ENCODE measurements at regions not wholly inside any gene's neighbourhood (a gene's known extent, or its start where the extent isn't known, plus 50 kb on each side); places are given as distances from the start of the nearest gene placed in this dataset.

DNA sequence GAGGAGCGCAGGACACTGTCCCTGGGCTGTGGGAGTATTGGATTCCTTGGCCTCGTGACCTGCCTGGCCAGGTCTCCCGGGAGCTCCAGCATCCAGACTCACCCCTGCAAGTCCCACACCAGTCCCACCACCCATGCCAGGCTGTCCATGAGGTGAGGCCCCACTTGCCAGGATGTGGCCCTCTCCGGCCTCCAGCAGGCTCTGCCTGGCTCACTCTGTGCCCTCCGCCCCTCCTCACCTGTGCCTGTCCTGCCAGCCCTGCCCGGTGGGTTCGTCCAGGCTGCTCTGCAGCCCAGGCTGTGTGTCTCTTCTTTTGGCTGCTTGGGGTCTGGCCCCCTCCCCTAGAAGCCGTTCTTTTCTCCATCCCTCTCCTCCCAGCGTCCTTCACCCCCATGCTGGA lies 436.8 kb upstream of the MYT1L start:
- H3K4me2 ChIP-seq: no peak overlapping the region
- no peaks in the 10 kb centered on the region for H3K9me2 ChIP-seq (ENCODE audit: insufficient read depth)
- no peak overlapping the region for H2AFZ ChIP-seq
- TF ChIP-seq, protein P1, sequence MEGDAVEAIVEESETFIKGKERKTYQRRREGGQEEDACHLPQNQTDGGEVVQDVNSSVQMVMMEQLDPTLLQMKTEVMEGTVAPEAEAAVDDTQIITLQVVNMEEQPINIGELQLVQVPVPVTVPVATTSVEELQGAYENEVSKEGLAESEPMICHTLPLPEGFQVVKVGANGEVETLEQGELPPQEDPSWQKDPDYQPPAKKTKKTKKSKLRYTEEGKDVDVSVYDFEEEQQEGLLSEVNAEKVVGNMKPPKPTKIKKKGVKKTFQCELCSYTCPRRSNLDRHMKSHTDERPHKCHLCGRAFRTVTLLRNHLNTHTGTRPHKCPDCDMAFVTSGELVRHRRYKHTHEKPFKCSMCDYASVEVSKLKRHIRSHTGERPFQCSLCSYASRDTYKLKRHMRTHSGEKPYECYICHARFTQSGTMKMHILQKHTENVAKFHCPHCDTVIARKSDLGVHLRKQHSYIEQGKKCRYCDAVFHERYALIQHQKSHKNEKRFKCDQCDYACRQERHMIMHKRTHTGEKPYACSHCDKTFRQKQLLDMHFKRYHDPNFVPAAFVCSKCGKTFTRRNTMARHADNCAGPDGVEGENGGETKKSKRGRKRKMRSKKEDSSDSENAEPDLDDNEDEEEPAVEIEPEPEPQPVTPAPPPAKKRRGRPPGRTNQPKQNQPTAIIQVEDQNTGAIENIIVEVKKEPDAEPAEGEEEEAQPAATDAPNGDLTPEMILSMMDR (conservative IDR thresholded peaks at IDR 0.05): no peak
- TF ChIP-seq EZH2 (IDR thresholded peaks at IDR 0.05; ENCODE audit: low read depth): no peak
- H3K4me1 ChIP-seq (replicated peaks; ENCODE audit: insufficient read depth): no peaks in the 10 kb centered on the region
- no peaks in the 10 kb centered on the region for H3K36me3 ChIP-seq (ENCODE audit: low read depth)
- no peaks in the 10 kb centered on the region for H4K20me1 ChIP-seq (ENCODE audit: insufficient read depth)
- H3F3A ChIP-seq (ENCODE audit: insufficient read depth, low read depth): no peaks in the 10 kb centered on the region
- no peaks in the 10 kb centered on the region for H3K79me2 ChIP-seq (ENCODE audit: low read depth)
- H3K4me3 ChIP-seq: no peak overlapping the region
- BruUV-seq (replicated peaks): no TSS peak
- H3K27me3 ChIP-seq (ENCODE audit: insufficient read depth, low read depth): peaks cover 84% of the 10 kb centered on the region
- intact Hi-C loops (cut with micrococcal nuclease; ENCODE audit: unreplicated experiment): no loop called here
- H3K27ac ChIP-seq: no peak overlapping the region
- CTCF ChIA-PET: no interaction called here
- POLR2A ChIA-PET (ENCODE audit: unreplicated experiment): no interaction called here
- no peaks in the 10 kb centered on the region for H3K9me3 ChIP-seq (ENCODE audit: insufficient read depth, low read depth)
- DNase-seq: no peak

- Histone ChIP-seq H4K20me1 (ENCODE audit: insufficient read depth) (no peaks in the 10 kb centered on the region), H3K4me1 (replicated peaks; ENCODE audit: insufficient read depth) (no peaks in the 10 kb centered on the region), H3K4me3 (no peak overlapping the region), H3K79me2 (ENCODE audit: low read depth) (no peaks in the 10 kb centered on the region), H3K27me3 (ENCODE audit: insufficient read depth, low read depth) (peaks cover 86% of the 10 kb centered on the region), H2AFZ (no peak overlapping the region), H3F3A (ENCODE audit: insufficient read depth, low read depth) (no peaks in the 10 kb centered on the region), H3K9me2 (ENCODE audit: insufficient read depth) (no peaks in the 10 kb centered on the region), H3K4me2 (no peak overlapping the region), H3K9me3 (ENCODE audit: insufficient read depth, low read depth) (no peaks in the 10 kb centered on the region), H3K36me3 (ENCODE audit: low read depth) (no peaks in the 10 kb centered on the region), H3K27ac (no peak overlapping the region)
- intact Hi-C loops (cut with micrococcal nuclease; ENCODE audit: unreplicated experiment): no loop called here
- CTCF ChIA-PET: no interaction called here
- no peak for DNase-seq
- POLR2A ChIA-PET (ENCODE audit: unreplicated experiment): no interaction called here
- BruUV-seq (replicated peaks): no TSS peak
- TF ChIP-seq EZH2 (IDR thresholded peaks at IDR 0.05; ENCODE audit: low read depth): no peak
- TF ChIP-seq, protein P1 (conservative IDR thresholded peaks at IDR 0.05): no peak
Observed at GRCh38 chr2:2765839-2766495, 434.9 kb upstream of the MYT1L start.

DNA sequence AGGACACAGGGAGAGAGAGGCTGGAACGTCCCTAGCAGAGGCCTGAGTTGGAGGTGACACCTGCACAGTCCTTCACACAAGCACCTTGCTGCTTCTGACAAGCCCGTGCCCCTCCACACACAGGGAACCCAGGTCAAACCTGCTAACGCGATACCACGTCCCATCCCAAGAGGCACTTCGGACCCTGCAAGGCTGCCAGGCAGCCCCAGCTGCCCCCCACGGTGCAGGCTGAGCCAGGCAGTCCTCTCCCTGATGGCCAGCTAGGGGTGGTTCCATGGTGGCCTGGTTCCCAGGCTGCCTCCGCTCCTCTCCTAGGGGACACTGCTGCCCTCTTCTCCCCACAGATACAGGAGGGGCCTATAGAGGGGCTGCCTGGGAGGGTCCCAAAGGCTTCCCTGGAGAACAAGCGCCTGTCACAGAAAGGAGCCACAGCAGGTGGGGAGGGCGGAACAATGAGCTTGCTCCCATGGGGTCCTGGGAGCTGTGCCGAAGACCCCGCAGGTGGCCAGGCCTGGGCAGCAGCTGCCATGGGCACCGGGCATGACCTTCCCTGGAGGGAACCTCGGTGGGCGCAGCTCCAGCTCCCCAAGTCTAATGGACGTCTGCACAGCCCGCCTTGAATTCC lies 434.2 kb upstream of the MYT1L start:
- TF ChIP-seq EZH2 (IDR thresholded peaks at IDR 0.05; ENCODE audit: low read depth): no peak
- TF ChIP-seq, protein P1 (conservative IDR thresholded peaks at IDR 0.05): no peak
- Histone ChIP-seq H4K20me1 (ENCODE audit: insufficient read depth) (no peaks in the 10 kb centered on the region), H3K27ac (no peak overlapping the region), H3K27me3 (ENCODE audit: insufficient read depth, low read depth) (peaks cover 90% of the 10 kb centered on the region), H3K9me2 (ENCODE audit: insufficient read depth) (no peaks in the 10 kb centered on the region), H2AFZ (no peak overlapping the region), H3K4me1 (replicated peaks; ENCODE audit: insufficient read depth) (no peaks in the 10 kb centered on the region), H3K36me3 (ENCODE audit: low read depth) (no peaks in the 10 kb centered on the region), H3K79me2 (ENCODE audit: low read depth) (no peaks in the 10 kb centered on the region), H3K4me2 (no peak overlapping the region), H3K9me3 (ENCODE audit: insufficient read depth, low read depth) (no peaks in the 10 kb centered on the region; the same call in 1 of the 2 replicates), H3F3A (ENCODE audit: insufficient read depth, low read depth) (no peaks in the 10 kb centered on the region), H3K4me3 (no peak overlapping the region)
- BruUV-seq (replicated peaks): no TSS peak
- POLR2A ChIA-PET (ENCODE audit: unreplicated experiment): no interaction called here
- CTCF ChIA-PET: no interaction called here
- no peak for DNase-seq
- intact Hi-C loops (cut with micrococcal nuclease; ENCODE audit: unreplicated experiment): no loop called here

All from PC-9 (cell line).